IMR-90 (cell line): ENCODE measurements at regions not wholly inside any gene's neighbourhood (a gene's known extent, or its start where the extent isn't known, plus 50 kb on each side); places are given as distances from the start of the nearest gene placed in this dataset.
A peak's percentile ranks its signal among the peaks of the same experiment; 100 is the strongest.

Experiments used
- ATAC-seq: fragments of 200-7000 bp; cut with Tn5 transposase; 2 replicates; pipeline ENCODE4 v1.9.1; 2020; ENCODE audit warnings: low read depth, mild to moderate bottlenecking, moderate library complexity
- BruUV-seq: library from RNA; stranded (reverse); fragments of 400-500 nt; replicated peaks from 2 replicates; lab custom pipeline; 2021; lab: Mats Ljungman, UMichigan
- CTCF ChIA-PET: fragments of 300-600 bp; formaldehyde crosslinking; extraction: SDS; loops from one replicate; lab custom pipeline; 2021; ENCODE audit warnings: antibody characterized with exemption; lab: Yijun Ruan, JAX
- POLR2A ChIA-PET: fragments of 300-600 bp; sonication (Branson Sonifier 250); formaldehyde crosslinking; loops from one replicate; lab custom pipeline; 2022; ENCODE audit warnings: antibody characterized with exemption; ENCODE audit not compliant: unreplicated experiment; lab: Charles Lee
- DNase-seq: peaks from one replicate; pipeline ENCODE4 v3.0.0; 2013
- H2AFZ ChIP-seq: replicated peaks from 2 replicates; pipeline ENCODE3; 2013; ENCODE audit warnings: low read length, mild to moderate bottlenecking; ENCODE audit not compliant: poor library complexity
- H2AK5ac ChIP-seq: 2 replicates; pipeline ENCODE4 v1.6.1; 2013; ENCODE audit warnings: low read depth, low read length, inconsistent platforms
- H2AK9ac ChIP-seq: replicated peaks from 2 replicates; pipeline ENCODE3; 2013; ENCODE audit warnings: mild to moderate bottlenecking, low read depth, low read length, moderate library complexity; ENCODE audit not compliant: poor library complexity
- H2BK120ac ChIP-seq: 2 replicates; pipeline ENCODE4 v1.6.1; 2013; ENCODE audit warnings: low read depth, low read length, inconsistent platforms
- H2BK15ac ChIP-seq: 3 replicates; pipeline ENCODE4 v1.6.1; 2013; ENCODE audit warnings: low read depth, low read length, inconsistent platforms
- H2BK20ac ChIP-seq: 2 replicates; pipeline ENCODE4 v1.6.1; 2013; ENCODE audit warnings: low read depth, mild to moderate bottlenecking, inconsistent platforms, low read length, moderate library complexity
- H2BK5ac ChIP-seq: 2 replicates; pipeline ENCODE4 v1.6.1; 2013; ENCODE audit warnings: mild to moderate bottlenecking, low read depth, low read length, inconsistent platforms; ENCODE audit not compliant: poor library complexity, severe bottlenecking
- H3K14ac ChIP-seq: replicated peaks from 2 replicates; pipeline ENCODE4 v1.6.1; 2013; ENCODE audit warnings: low read depth, low read length, inconsistent platforms
- H3K18ac ChIP-seq: 2 replicates; pipeline ENCODE4 v1.6.1; 2013; ENCODE audit warnings: low read depth, low read length, control low read depth
- H3K23ac ChIP-seq: 2 replicates; pipeline ENCODE4 v1.6.1; 2013; ENCODE audit warnings: low read depth, low read length, inconsistent platforms
- H3K27ac ChIP-seq: 2 replicates; pipeline ENCODE4 v1.5.1; 2013; ENCODE audit warnings: mild to moderate bottlenecking, control low read depth, low read length; ENCODE audit not compliant: insufficient read depth
- H3K27me3 ChIP-seq: 2 replicates; pipeline ENCODE4 v1.6.1; 2013; ENCODE audit warnings: low read length; ENCODE audit not compliant: control insufficient read depth, insufficient read depth
- H3K36me3 ChIP-seq: 2 replicates; pipeline ENCODE4 v1.6.1; 2013; ENCODE audit warnings: low read length, mixed read lengths; ENCODE audit not compliant: control insufficient read depth, insufficient read depth
- H3K4ac ChIP-seq: 2 replicates; pipeline ENCODE4 v1.6.1; 2013; ENCODE audit warnings: low read depth, low read length, inconsistent platforms
- H3K4me1 ChIP-seq: 2 replicates; pipeline ENCODE4 v1.6.1; 2013; ENCODE audit warnings: low read length, mixed read lengths; ENCODE audit not compliant: control insufficient read depth, insufficient read depth
- H3K4me2 ChIP-seq: 2 replicates; pipeline ENCODE4 v1.6.1; 2013; ENCODE audit warnings: low read depth, mild to moderate bottlenecking, control low read depth, low read length, moderate library complexity
- H3K4me3 ChIP-seq: 2 replicates; pipeline ENCODE4 v1.5.1; 2013; ENCODE audit warnings: low read depth, mild to moderate bottlenecking, control low read depth, low read length, moderate library complexity; ENCODE audit not compliant: insufficient read depth
- H3K56ac ChIP-seq: 2 replicates; pipeline ENCODE4 v1.6.1; 2013; ENCODE audit warnings: low read length, inconsistent platforms; ENCODE audit not compliant: insufficient read depth; ENCODE audit errors: extremely low read depth
- H3K79me1 ChIP-seq, 2 experiments: 2 replicates each; pipeline ENCODE4 v1.6.1; 2013; ENCODE audit warnings: low read length in 2 of 2, inconsistent platforms in 1 of 2, low read depth in 1 of 2
- H3K9ac ChIP-seq: 2 replicates; pipeline ENCODE4 v1.6.1; 2013; ENCODE audit warnings: low read depth, low read length, control low read depth
- H3K9me1 ChIP-seq: 2 replicates; pipeline ENCODE4 v1.6.1; 2013; ENCODE audit warnings: low read length, inconsistent platforms; ENCODE audit not compliant: insufficient read depth
- H3K9me3 ChIP-seq: 2 replicates; pipeline ENCODE4 v1.6.1; 2013; ENCODE audit warnings: low read length; ENCODE audit not compliant: control insufficient read depth, insufficient read depth
- H4K20me1 ChIP-seq: 2 replicates; pipeline ENCODE4 v1.6.1; 2013; ENCODE audit warnings: low read length, inconsistent platforms; ENCODE audit not compliant: insufficient read depth
- H4K5ac ChIP-seq: 2 replicates; pipeline ENCODE4 v1.6.1; 2013; ENCODE audit warnings: mild to moderate bottlenecking, low read depth, low read length, control low read depth
- H4K8ac ChIP-seq, 2 experiments: 2 replicates each; pipeline ENCODE4 v1.6.1; 2013; ENCODE audit warnings: low read depth in 2 of 2, low read length in 2 of 2, control low read depth in 1 of 2, inconsistent platforms in 1 of 2
- H4K91ac ChIP-seq: 2 replicates; pipeline ENCODE4 v1.6.1; 2013; ENCODE audit warnings: low read depth, low read length, inconsistent platforms; ENCODE audit not compliant: insufficient read depth
- BHLHE40 ChIP-seq: fragments of 150-350 bp; IDR thresholded peaks from 2 replicates; pipeline ENCODE4 v1.6.1; 2016; ENCODE audit warnings: mild to moderate bottlenecking, low read depth, low read length
- CEBPB ChIP-seq: IDR thresholded peaks from 2 replicates; pipeline ENCODE4 v1.6.1; 2012; ENCODE audit warnings: low read depth, low read length, improper control_type of control experiment
- CHD1 ChIP-seq: IDR thresholded peaks from 2 replicates; pipeline ENCODE4 v1.6.1; 2012; ENCODE audit warnings: low read depth, low read length, improper control_type of control experiment
- CTCF ChIP-seq: conservative IDR thresholded peaks from 2 replicates; pipeline ENCODE4 v1.5.1; 2012; ENCODE audit warnings: mild to moderate bottlenecking, low read depth, low read length, improper control_type of control experiment
- ELK1 ChIP-seq: fragments of 150-350 bp; IDR thresholded peaks from 2 replicates; pipeline ENCODE4 v1.6.1; 2016; ENCODE audit warnings: low read depth, mild to moderate bottlenecking, low read length, moderate library complexity, borderline replicate concordance
- FOS ChIP-seq: fragments of 150-350 bp; IDR thresholded peaks from 2 replicates; pipeline ENCODE4 v1.6.1; 2016; ENCODE audit warnings: low read depth, low read length
- MXI1 ChIP-seq: IDR thresholded peaks from 2 replicates; pipeline ENCODE4 v1.6.1; 2012; ENCODE audit warnings: low read depth, mild to moderate bottlenecking, low read length, moderate library complexity, borderline replicate concordance
- NFE2L2 ChIP-seq: fragments of 150-350 bp; IDR thresholded peaks from 2 replicates; pipeline ENCODE4 v1.6.1; 2016; ENCODE audit warnings: low read depth, mild to moderate bottlenecking, low read length
- POLR2A ChIP-seq: IDR thresholded peaks from 2 replicates; pipeline ENCODE4 v1.6.1; 2012; ENCODE audit warnings: mild to moderate bottlenecking, low read depth, low read length
- RAD21 ChIP-seq: IDR thresholded peaks from 2 replicates; pipeline ENCODE4 v1.6.1; 2012; ENCODE audit warnings: low read length, improper control_type of control experiment
- RCOR1 ChIP-seq: IDR thresholded peaks from 2 replicates; pipeline ENCODE4 v1.6.1; 2012; ENCODE audit warnings: mild to moderate bottlenecking, low read length, improper control_type of control experiment; ENCODE audit not compliant: insufficient replicate concordance
- RFX5 ChIP-seq: IDR thresholded peaks from 2 replicates; pipeline ENCODE4 v1.8.0; 2012; ENCODE audit warnings: low read depth, mild to moderate bottlenecking, low read length, moderate library complexity
- SMC3 ChIP-seq: fragments of 150-350 bp; IDR thresholded peaks from 2 replicates; pipeline ENCODE4 v1.6.1; 2016; ENCODE audit warnings: low read depth, mild to moderate bottlenecking, antibody characterized with exemption, low read length, moderate library complexity
- USF2 ChIP-seq: fragments of 150-350 bp; IDR thresholded peaks from 2 replicates; pipeline ENCODE4 v1.6.1; 2017; ENCODE audit warnings: mild to moderate bottlenecking, antibody characterized with exemption, low read length, low read depth
- dilution Hi-C: fragments of 300-500 bp; cut with HindIII; formaldehyde crosslinking; loops from one replicate; pipeline ENCODE4 v1.14.3; 2018; ENCODE audit warnings: low sequenced_read_pairs; ENCODE audit not compliant: unreplicated experiment
- in situ Hi-C: fragments of 300-500 bp; cut with MboI; formaldehyde crosslinking; loops from 3 replicates; pipeline ENCODE4 v1.14.3; 2019; ENCODE audit warnings: low sequenced_read_pairs, inconsistent platforms, mixed read lengths
- intact Hi-C: fragments of 100-400 bp; cut with micrococcal nuclease; formaldehyde crosslinking; loops from 2 replicates; pipeline ENCODE4 v1.10.0; 2022

GRCh38 chr4:135207531-135207930, 1005.9 kb upstream of the PABPC4L start:
- Histone ChIP-seq H3K23ac (no peak overlapping the region), H2BK5ac (no peak overlapping the region), H2BK120ac (no peak overlapping the region), H3K18ac (no peak overlapping the region), H2BK20ac (no peak overlapping the region), H2BK15ac (no peak overlapping the region), H2AK9ac (no peak overlapping the region), H3K9me3 (peaks cover 1% of the 10 kb centered on the region; the same call in 1 of the 2 replicates), H3K4me2 (no peak overlapping the region), H3K36me3 (no peaks in the 10 kb centered on the region), H2AFZ (no peak overlapping the region), H3K4me1 (no peaks in the 10 kb centered on the region), H3K27ac (no peak overlapping the region), H4K91ac (no peak overlapping the region), H4K5ac (no peak overlapping the region), H3K56ac (no peak overlapping the region), H3K14ac (no peak overlapping the region), H3K79me1 (no peaks in the 10 kb centered on the region), H4K20me1 (no peaks in the 10 kb centered on the region), H3K4ac (no peak overlapping the region), H3K4me3 (no peak overlapping the region), H4K8ac (no peak overlapping the region), H2AK5ac (no peak overlapping the region), H3K9ac (no peak overlapping the region), H3K27me3 (no peaks in the 10 kb centered on the region), H3K9me1 (no peaks in the 10 kb centered on the region)
- CTCF ChIA-PET = no interaction called here
- in situ Hi-C loops (no loop called here), dilution Hi-C loops (no loop called here), intact Hi-C loops (no loop called here)
- 0 out of 2 replicates have a peak, but pooled peaks have one; percentile 32 for ATAC-seq
- peak; percentile 4 for DNase-seq
- BruUV-seq = no TSS peak
- POLR2A ChIA-PET = no interaction called here
- TF ChIP-seq FOS = no peak
- TF ChIP-seq BHLHE40 = no peak
- no peak for TF ChIP-seq RAD21
- TF ChIP-seq POLR2A = no peak
- no peak for TF ChIP-seq CHD1
- no peak for TF ChIP-seq RCOR1
- no peak for TF ChIP-seq USF2
- no peak for TF ChIP-seq ELK1
- no peak for TF ChIP-seq NFE2L2
- TF ChIP-seq MXI1 = no peak
- TF ChIP-seq SMC3 = no peak
- TF ChIP-seq CEBPB = no peak
- no peak for TF ChIP-seq CTCF
- TF ChIP-seq RFX5 = no peak
